DMS 273 treated with DMSO at 0.1 percent for 48 hours (cell line): ENCODE measurements at regions not wholly inside any gene's neighbourhood (a gene's known extent, or its start where the extent isn't known, plus 50 kb on each side); places are given as distances from the start of the nearest gene placed in this dataset.
"Not testable (repeated sequence)": the region's sequence is repeated elsewhere in the genome, so short reads cannot be mapped to it uniquely, and the experiment has no call there.

Experiments used
- DNase-seq: peaks from one replicate; lab custom pipeline; 2025; lab: John Stamatoyannopoulos, UW

DNA sequence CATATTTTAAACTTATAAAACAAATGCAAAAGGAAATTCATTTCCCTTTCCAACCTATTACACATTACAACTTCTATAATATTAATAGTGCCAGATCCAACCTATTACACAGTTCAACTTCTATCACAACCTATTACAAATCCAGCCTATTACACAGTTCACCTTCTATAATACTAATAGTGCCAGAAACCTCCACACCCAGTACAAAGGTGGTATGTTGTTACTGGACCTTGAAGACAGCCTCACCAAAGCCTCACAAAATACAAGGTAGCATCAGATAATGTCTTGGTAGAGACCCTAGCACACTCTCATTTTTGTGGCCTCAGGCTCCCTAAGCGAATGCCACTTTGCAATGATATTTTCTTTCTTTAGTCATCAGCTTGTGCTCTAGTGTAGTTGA is 68.7 kb upstream of the PELI2 start:
- DNase-seq = no peak

- no peak for DNase-seq
Measured at GRCh38 chr14:56055511-56055910, 62.7 kb upstream of the PELI2 start.

- no peak for DNase-seq
Measured at GRCh38 chr14:56056031-56056430, 62.2 kb upstream of the PELI2 start.

- no peak for DNase-seq
Measured at GRCh38 chr14:56057071-56057741, 61.0 kb upstream of the PELI2 start.

- no peak for DNase-seq
Measured at GRCh38 chr14:56057767-56058166, 60.4 kb upstream of the PELI2 start.

DNA sequence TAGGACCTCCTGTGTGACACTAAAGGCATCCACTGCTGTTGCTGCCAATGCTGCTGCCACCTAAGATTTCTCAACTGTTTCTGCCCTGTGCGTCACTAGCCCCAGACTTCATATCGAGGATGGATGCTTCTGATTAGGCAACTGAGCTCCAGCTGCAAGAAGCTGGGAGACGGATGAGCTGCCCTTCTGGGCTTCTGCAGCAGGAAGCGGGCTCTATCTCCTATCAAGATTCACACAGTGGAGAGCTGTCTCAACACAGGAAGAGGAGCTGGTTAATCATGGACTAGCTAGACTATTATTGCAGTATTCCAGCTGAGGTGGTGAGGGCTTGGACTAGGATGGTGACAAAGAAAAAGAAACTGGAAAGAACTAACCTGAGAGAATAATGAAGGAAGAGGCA is 59.2 kb upstream of the PELI2 start:
- DNase-seq = no peak

- DNase-seq = no peak
Measured at GRCh38 chr14:56061051-56061450, 57.2 kb upstream of the PELI2 start.

DNA sequence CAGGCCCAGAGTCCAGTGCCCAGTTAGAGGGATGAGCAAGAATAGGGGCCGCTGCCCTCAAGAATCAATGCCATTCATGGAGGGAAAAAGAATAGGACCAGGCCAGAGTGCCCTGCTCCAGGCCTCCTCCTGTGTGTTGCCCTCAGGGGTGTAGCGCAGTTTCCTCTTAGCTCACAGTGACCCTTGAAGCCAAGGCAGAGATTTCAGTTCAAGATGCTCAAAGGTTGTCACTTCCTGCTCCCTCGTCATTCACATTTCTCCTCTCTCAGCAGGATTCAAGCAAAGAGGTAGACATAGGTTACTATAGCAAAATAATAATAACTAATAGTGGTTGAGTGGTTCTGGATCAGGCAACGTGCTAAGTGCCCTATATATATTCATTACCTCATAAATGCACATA is 55.1 kb upstream of the PELI2 start:
- DNase-seq = no peak

GRCh38 chr14:56064513-56064912 is 53.7 kb upstream of the PELI2 start:
- no peak for DNase-seq

- DNase-seq = not testable (repeated sequence)
Measured at GRCh38 chr14:56065199-56065598, 53.0 kb upstream of the PELI2 start.

DNA sequence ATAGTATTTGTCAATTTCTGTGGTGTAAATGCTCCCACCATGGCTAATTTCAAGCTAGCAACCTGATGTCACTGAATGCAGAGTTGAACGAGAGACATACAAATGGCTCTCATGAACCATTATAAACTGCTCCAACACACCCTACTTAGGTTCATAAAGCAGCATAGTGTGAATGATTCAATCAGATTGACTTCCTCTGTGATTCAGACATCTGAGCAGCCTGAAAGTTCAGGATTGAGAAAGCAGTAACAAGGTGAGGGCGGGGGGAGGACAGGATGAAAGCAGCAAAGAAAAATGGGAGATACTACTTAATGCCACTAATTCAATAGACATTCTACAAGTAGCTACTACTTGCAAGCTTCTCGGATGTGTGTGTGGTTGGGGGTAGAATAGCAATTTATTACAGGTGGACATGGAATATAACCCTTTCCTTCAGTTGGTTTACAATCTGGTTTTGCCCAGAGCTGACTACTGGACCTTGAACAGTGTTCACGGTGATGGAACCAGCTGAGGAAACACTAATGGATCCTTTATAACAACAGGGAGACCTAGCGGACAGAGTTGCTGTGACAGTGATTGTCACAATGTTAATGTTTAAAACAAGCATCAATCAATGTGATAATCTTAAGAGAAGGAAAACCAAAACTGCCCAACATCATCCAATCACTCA is 52.5 kb upstream of the PELI2 start:
- DNase-seq = no peak
